ENCODE measurements at regions not wholly inside any gene's neighbourhood (a gene's known extent, or its start where the extent isn't known, plus 50 kb on each side); places are given as distances from the start of the nearest gene placed in this dataset.

GRCh38 chr18:40866968-40867367, 1088.1 kb upstream of the PIK3C3 start:
- no peak overlapping the region for H3K18ac ChIP-seq (ENCODE audit: low read length)
- H3K14ac ChIP-seq (ENCODE audit: low read length) = no peak overlapping the region
- no peak for DNase-seq (ENCODE audit: low spot score)
- H4K8ac ChIP-seq (ENCODE audit: low read depth, low read length) = no peak overlapping the region
- H3K79me1 ChIP-seq (ENCODE audit: low read depth, low read length) = no peaks in the 10 kb centered on the region
- H3K27ac ChIP-seq (replicated peaks; ENCODE audit: low read length) = no peak overlapping the region
- no peak overlapping the region for H4K91ac ChIP-seq (ENCODE audit: low read depth, low read length, poor library complexity)
- no peak overlapping the region for H3K4ac ChIP-seq (ENCODE audit: low read length)
- H3K9ac ChIP-seq (ENCODE audit: low read depth, low read length, poor library complexity) = no peak overlapping the region
- H3K4me2 ChIP-seq (ENCODE audit: insufficient read depth, low read length, poor library complexity, severe bottlenecking) = no peak overlapping the region
- no peak overlapping the region for H3K4me3 ChIP-seq (ENCODE audit: low read length in 2 of 2)
- no peak overlapping the region for H3K23ac ChIP-seq (ENCODE audit: low read depth, low read length, poor library complexity)
- no peak overlapping the region for H2AK5ac ChIP-seq (ENCODE audit: low read depth, low read length)
- H3K27me3 ChIP-seq (ENCODE audit: control insufficient read depth in 3 of 3, insufficient read depth in 3 of 3, low read depth in 1 of 3, low read length in 3 of 3) = no peaks in the 10 kb centered on the region
- H3K36me3 ChIP-seq (replicated peaks in 1 of 2; ENCODE audit: control insufficient read depth in 2 of 2, insufficient read depth in 2 of 2, low read length in 2 of 2) = no peaks in the 10 kb centered on the region
- H2BK120ac ChIP-seq (ENCODE audit: low read depth, low read length) = no peak overlapping the region
- WGBS, 2 donors (ENCODE audit: extremely low coverage in 2 of 2, insufficient read length in 2 of 2, insufficient replicate concordance in 1 of 2) = no CpG with 5 or more reads among the region's 3 CpGs
- H3K9me3 ChIP-seq (replicated peaks in 1 of 2; ENCODE audit: control insufficient read depth in 2 of 2, insufficient read depth in 1 of 2, low read depth in 1 of 2, low read length in 2 of 2) = no peaks in the 10 kb centered on the region
- no peak overlapping the region for H2BK15ac ChIP-seq (ENCODE audit: low read length)
- no peak overlapping the region for H2BK12ac ChIP-seq (ENCODE audit: low read length)
- no peak overlapping the region for H2AFZ ChIP-seq (ENCODE audit: low read length)
- H2BK5ac ChIP-seq (ENCODE audit: low read length) = no peak overlapping the region
- H3K4me1 ChIP-seq (ENCODE audit: control insufficient read depth in 2 of 2, insufficient read depth in 1 of 2, low read depth in 1 of 2, low read length in 2 of 2) = no peaks in the 10 kb centered on the region

GRCh38 chr18:40866013-40866645, 1088.9 kb upstream of the PIK3C3 start:
- H3K9me3 ChIP-seq (replicated peaks in 1 of 2; ENCODE audit: control insufficient read depth in 2 of 2, insufficient read depth in 1 of 2, low read depth in 1 of 2, low read length in 2 of 2) = no peaks in the 10 kb centered on the region
- no peak overlapping the region for H3K9ac ChIP-seq (ENCODE audit: low read depth, low read length, poor library complexity)
- no peak overlapping the region for H4K8ac ChIP-seq (ENCODE audit: low read depth, low read length)
- no peak overlapping the region for H3K27ac ChIP-seq (replicated peaks; ENCODE audit: low read length)
- H3K4me2 ChIP-seq (ENCODE audit: insufficient read depth, low read length, poor library complexity, severe bottlenecking) = no peak overlapping the region
- no peak overlapping the region for H3K4me3 ChIP-seq (ENCODE audit: low read length in 2 of 2)
- H2BK15ac ChIP-seq (ENCODE audit: low read length) = no peak overlapping the region
- DNase-seq (ENCODE audit: low spot score) = no peak
- H2BK12ac ChIP-seq (ENCODE audit: low read length) = no peak overlapping the region
- no peak overlapping the region for H2BK5ac ChIP-seq (ENCODE audit: low read length)
- H3K36me3 ChIP-seq (replicated peaks in 1 of 2; ENCODE audit: control insufficient read depth in 2 of 2, insufficient read depth in 2 of 2, low read length in 2 of 2) = no peaks in the 10 kb centered on the region
- no peaks in the 10 kb centered on the region for H3K4me1 ChIP-seq (ENCODE audit: control insufficient read depth in 2 of 2, insufficient read depth in 1 of 2, low read depth in 1 of 2, low read length in 2 of 2)
- no peak overlapping the region for H3K18ac ChIP-seq (ENCODE audit: low read length)
- no peak overlapping the region for H3K23ac ChIP-seq (ENCODE audit: low read depth, low read length, poor library complexity)
- H4K91ac ChIP-seq (ENCODE audit: low read depth, low read length, poor library complexity) = no peak overlapping the region
- no peak overlapping the region for H2AK5ac ChIP-seq (ENCODE audit: low read depth, low read length)
- no peak overlapping the region for H3K14ac ChIP-seq (ENCODE audit: low read length)
- H3K79me1 ChIP-seq (ENCODE audit: low read depth, low read length) = no peaks in the 10 kb centered on the region
- H2AFZ ChIP-seq (ENCODE audit: low read length) = no peak overlapping the region
- H3K4ac ChIP-seq (ENCODE audit: low read length) = no peak overlapping the region
- no peaks in the 10 kb centered on the region for H3K27me3 ChIP-seq (ENCODE audit: control insufficient read depth in 3 of 3, insufficient read depth in 3 of 3, low read depth in 1 of 3, low read length in 3 of 3)
- no peak overlapping the region for H2BK120ac ChIP-seq (ENCODE audit: low read depth, low read length)
- no CpG with 5 or more reads among the region's 5 CpGs for WGBS, 2 donors (ENCODE audit: extremely low coverage in 2 of 2, insufficient read length in 2 of 2, insufficient replicate concordance in 1 of 2)

GRCh38 chr18:40864846-40865245, 1090.2 kb upstream of the PIK3C3 start:
- Histone ChIP-seq H2BK120ac (ENCODE audit: low read depth, low read length) (no peak overlapping the region), H3K27me3 (ENCODE audit: control insufficient read depth in 3 of 3, insufficient read depth in 3 of 3, low read depth in 1 of 3, low read length in 3 of 3) (no peaks in the 10 kb centered on the region), H3K9me3 (replicated peaks in 1 of 2; ENCODE audit: control insufficient read depth in 2 of 2, insufficient read depth in 1 of 2, low read depth in 1 of 2, low read length in 2 of 2) (no peaks in the 10 kb centered on the region), H3K9ac (ENCODE audit: low read depth, low read length, poor library complexity) (no peak overlapping the region), H4K8ac (ENCODE audit: low read depth, low read length) (no peak overlapping the region), H2BK12ac (ENCODE audit: low read length) (no peak overlapping the region), H3K18ac (ENCODE audit: low read length) (no peak overlapping the region), H3K14ac (ENCODE audit: low read length) (no peak overlapping the region), H3K27ac (replicated peaks; ENCODE audit: low read length) (no peak overlapping the region), H3K23ac (ENCODE audit: low read depth, low read length, poor library complexity) (no peak overlapping the region), H2BK5ac (ENCODE audit: low read length) (no peak overlapping the region), H3K4me1 (ENCODE audit: control insufficient read depth in 2 of 2, insufficient read depth in 1 of 2, low read depth in 1 of 2, low read length in 2 of 2) (no peaks in the 10 kb centered on the region), H3K4me2 (ENCODE audit: insufficient read depth, low read length, poor library complexity, severe bottlenecking) (no peak overlapping the region), H3K4me3 (ENCODE audit: low read length in 2 of 2) (no peak overlapping the region), H2AFZ (ENCODE audit: low read length) (no peak overlapping the region), H3K4ac (ENCODE audit: low read length) (no peak overlapping the region), H3K79me1 (ENCODE audit: low read depth, low read length) (no peaks in the 10 kb centered on the region), H2AK5ac (ENCODE audit: low read depth, low read length) (no peak overlapping the region), H3K36me3 (replicated peaks in 1 of 2; ENCODE audit: control insufficient read depth in 2 of 2, insufficient read depth in 2 of 2, low read length in 2 of 2) (no peaks in the 10 kb centered on the region), H2BK15ac (ENCODE audit: low read length) (no peak overlapping the region), H4K91ac (ENCODE audit: low read depth, low read length, poor library complexity) (no peak overlapping the region)
- no peak for DNase-seq (ENCODE audit: low spot score)
- WGBS, 2 donors (ENCODE audit: extremely low coverage in 2 of 2, insufficient read length in 2 of 2, insufficient replicate concordance in 1 of 2) = no CpG with 5 or more reads among the region's 2 CpGs

GRCh38 chr18:40863801-40864200, 1091.2 kb upstream of the PIK3C3 start:
- no peaks in the 10 kb centered on the region for H3K79me1 ChIP-seq (ENCODE audit: low read depth, low read length)
- H3K4me3 ChIP-seq (ENCODE audit: low read length in 2 of 2) = no peak overlapping the region
- WGBS, 2 donors (ENCODE audit: extremely low coverage in 2 of 2, insufficient read length in 2 of 2, insufficient replicate concordance in 1 of 2) = no CpG with 5 or more reads among the region's 3 CpGs
- H3K9me3 ChIP-seq (replicated peaks in 1 of 2; ENCODE audit: control insufficient read depth in 2 of 2, insufficient read depth in 1 of 2, low read depth in 1 of 2, low read length in 2 of 2) = no peaks in the 10 kb centered on the region
- H2AFZ ChIP-seq (ENCODE audit: low read length) = no peak overlapping the region
- no peak for DNase-seq (ENCODE audit: low spot score)
- no peak overlapping the region for H3K4me2 ChIP-seq (ENCODE audit: insufficient read depth, low read length, poor library complexity, severe bottlenecking)
- H4K8ac ChIP-seq (ENCODE audit: low read depth, low read length) = no peak overlapping the region
- no peak overlapping the region for H2BK12ac ChIP-seq (ENCODE audit: low read length)
- no peak overlapping the region for H3K18ac ChIP-seq (ENCODE audit: low read length)
- no peak overlapping the region for H3K27ac ChIP-seq (replicated peaks; ENCODE audit: low read length)
- H3K9ac ChIP-seq (ENCODE audit: low read depth, low read length, poor library complexity) = no peak overlapping the region
- H3K4me1 ChIP-seq (ENCODE audit: control insufficient read depth in 2 of 2, insufficient read depth in 1 of 2, low read depth in 1 of 2, low read length in 2 of 2) = no peaks in the 10 kb centered on the region
- no peak overlapping the region for H3K23ac ChIP-seq (ENCODE audit: low read depth, low read length, poor library complexity)
- no peak overlapping the region for H2BK5ac ChIP-seq (ENCODE audit: low read length)
- no peaks in the 10 kb centered on the region for H3K27me3 ChIP-seq (ENCODE audit: control insufficient read depth in 3 of 3, insufficient read depth in 3 of 3, low read depth in 1 of 3, low read length in 3 of 3)
- H2BK120ac ChIP-seq (ENCODE audit: low read depth, low read length) = no peak overlapping the region
- H3K4ac ChIP-seq (ENCODE audit: low read length) = no peak overlapping the region
- no peak overlapping the region for H2BK15ac ChIP-seq (ENCODE audit: low read length)
- H3K36me3 ChIP-seq (replicated peaks in 1 of 2; ENCODE audit: control insufficient read depth in 2 of 2, insufficient read depth in 2 of 2, low read length in 2 of 2) = no peaks in the 10 kb centered on the region
- no peak overlapping the region for H2AK5ac ChIP-seq (ENCODE audit: low read depth, low read length)
- H4K91ac ChIP-seq (ENCODE audit: low read depth, low read length, poor library complexity) = no peak overlapping the region
- no peak overlapping the region for H3K14ac ChIP-seq (ENCODE audit: low read length)

Measured in neuronal stem cell (in vitro differentiated cells).